ENCODE measurements at regions not wholly inside any gene's neighbourhood (a gene's known extent, or its start where the extent isn't known, plus 50 kb on each side); places are given as distances from the start of the nearest gene placed in this dataset.

DNA sequence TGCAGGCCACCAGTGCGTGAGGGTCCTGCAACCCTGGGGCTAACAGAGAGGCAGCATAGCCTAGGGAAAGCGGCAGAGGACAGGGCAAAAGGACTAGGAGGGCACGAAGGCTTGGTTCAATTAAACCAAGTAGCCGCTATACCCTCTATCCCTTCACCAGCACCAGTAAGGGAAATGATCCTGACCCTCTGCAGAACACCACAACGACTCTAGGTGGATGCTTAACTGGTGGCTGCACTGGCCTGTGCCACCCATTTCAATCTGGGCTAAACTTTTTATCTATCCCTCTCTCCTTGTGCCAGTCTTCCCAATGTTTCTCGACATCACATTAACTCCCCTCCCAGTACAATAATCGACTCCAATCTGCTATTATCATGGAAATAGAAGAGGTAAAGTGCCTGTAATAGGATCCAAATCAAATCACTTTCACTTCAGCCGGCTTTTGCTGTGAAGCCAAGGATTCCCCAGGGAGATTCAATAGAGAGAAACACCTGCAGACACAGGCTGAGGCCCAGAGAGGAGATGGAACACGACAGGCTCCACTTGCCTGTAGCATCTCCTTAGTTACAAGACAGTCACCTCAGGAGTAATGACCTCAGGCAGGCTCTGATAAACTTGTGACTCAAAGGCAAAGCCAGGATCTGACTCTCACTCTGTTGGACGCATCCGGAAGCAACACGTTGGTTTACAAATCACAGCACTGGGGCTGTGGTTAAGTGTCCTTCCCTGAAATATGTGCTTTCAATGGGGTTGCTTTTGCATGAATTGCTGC, 791.6 kb upstream of the ARRDC4 start:
- POLR2A ChIA-PET: no interaction called here
- Mint-ChIP-seq H3K27me3 (ENCODE audit: insufficient read depth, unreplicated experiment) (peaks cover 11% of the 10 kb centered on the region), H3K9me3 (ENCODE audit: unreplicated experiment) (no peaks in the 10 kb centered on the region), H3K27ac (ENCODE audit: unreplicated experiment) (no peak overlapping the region), H3K4me1 (ENCODE audit: low read depth, unreplicated experiment) (peaks cover 8% of the 10 kb centered on the region), H3K4me3 (ENCODE audit: unreplicated experiment) (no peak overlapping the region), H3K36me3 (ENCODE audit: insufficient read depth, unreplicated experiment) (no peaks in the 10 kb centered on the region)
- H3K27me3 ChIP-seq (replicated peaks; ENCODE audit: control insufficient read depth, insufficient read depth, low read length): no peaks in the 10 kb centered on the region
- CTCF ChIA-PET: no interaction called here
- no peak overlapping the region for H3K4me3 ChIP-seq (ENCODE audit: low read depth, low read length)
- DNase-seq: no peak
- intact Hi-C loops (cut with micrococcal nuclease; ENCODE audit: unreplicated experiment): no loop called here
- H3K4me1 ChIP-seq: peaks cover 9% of the 10 kb centered on the region; the same call in 1 of the 2 replicates
- H3K36me3 ChIP-seq (ENCODE audit: control insufficient read depth, insufficient read depth, low read length): no peaks in the 10 kb centered on the region
- H3K9me3 ChIP-seq: no peaks in the 10 kb centered on the region
- TF ChIP-seq CTCF (IDR thresholded peaks at IDR 0.05; ENCODE audit: insufficient read depth in 1 of 2, low read depth in 1 of 2, low read length in 1 of 2, severe bottlenecking in 1 of 2, unreplicated experiment in 1 of 2): no peak
- BruUV-seq (replicated peaks): no TSS peak

GRCh38 chr15:97171556-97171955, 788.9 kb upstream of the ARRDC4 start:
- peaks cover 9% of the 10 kb centered on the region; the same call in 1 of the 2 replicates for H3K4me1 ChIP-seq
- no peak overlapping the region for H3K4me3 Mint-ChIP-seq (ENCODE audit: unreplicated experiment)
- CTCF ChIA-PET: no interaction called here
- POLR2A ChIA-PET: no interaction called here
- no peaks in the 10 kb centered on the region for H3K9me3 Mint-ChIP-seq (ENCODE audit: unreplicated experiment)
- no peaks in the 10 kb centered on the region for H3K36me3 Mint-ChIP-seq (ENCODE audit: insufficient read depth, unreplicated experiment)
- no peak overlapping the region for H3K4me3 ChIP-seq (ENCODE audit: low read depth, low read length)
- no TSS peak for BruUV-seq (replicated peaks)
- peaks cover 5% of the 10 kb centered on the region for H3K27me3 Mint-ChIP-seq (ENCODE audit: insufficient read depth, unreplicated experiment)
- H3K36me3 ChIP-seq (ENCODE audit: control insufficient read depth, insufficient read depth, low read length): no peaks in the 10 kb centered on the region
- H3K27ac Mint-ChIP-seq (ENCODE audit: unreplicated experiment): no peak overlapping the region
- no peak for TF ChIP-seq CTCF (IDR thresholded peaks at IDR 0.05; ENCODE audit: insufficient read depth in 1 of 2, low read depth in 1 of 2, low read length in 1 of 2, severe bottlenecking in 1 of 2, unreplicated experiment in 1 of 2)
- H3K27me3 ChIP-seq (replicated peaks; ENCODE audit: control insufficient read depth, insufficient read depth, low read length): no peaks in the 10 kb centered on the region; the same call in 1 of the 2 replicates
- DNase-seq: no peak
- intact Hi-C loops (cut with micrococcal nuclease; ENCODE audit: unreplicated experiment): no loop called here
- H3K9me3 ChIP-seq: no peaks in the 10 kb centered on the region
- H3K4me1 Mint-ChIP-seq (ENCODE audit: low read depth, unreplicated experiment): peaks cover 8% of the 10 kb centered on the region

DNA sequence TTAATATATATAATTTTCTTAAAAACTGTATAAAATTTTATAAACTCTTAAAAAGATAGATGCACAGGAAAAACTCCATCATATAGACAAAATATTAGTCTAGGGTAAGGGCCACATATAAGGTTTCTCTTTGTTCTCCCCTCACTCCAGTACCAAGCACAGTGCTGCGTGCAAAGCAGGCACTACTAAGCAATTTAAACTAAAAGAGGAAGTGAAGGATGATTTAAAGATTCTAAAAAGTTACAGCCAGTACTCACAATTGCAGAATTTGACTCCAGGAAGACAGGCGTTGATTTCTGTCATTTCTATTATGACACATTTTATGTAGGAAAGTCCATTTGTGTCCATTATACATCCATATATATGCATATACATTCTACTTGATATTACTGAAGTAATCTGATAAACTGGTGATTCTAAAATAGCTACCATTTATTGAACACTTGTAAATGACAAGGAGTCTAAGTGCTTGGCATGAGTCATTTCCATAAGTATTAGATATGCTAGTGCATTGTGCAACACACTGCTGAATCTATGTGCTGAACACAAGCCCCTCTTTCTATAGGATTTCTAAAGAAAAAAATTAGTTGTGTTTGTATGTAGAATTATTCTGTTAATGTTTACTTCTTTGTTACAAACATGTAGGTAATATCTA, 785.5 kb upstream of the ARRDC4 start:
- no peaks in the 10 kb centered on the region for H3K36me3 ChIP-seq (ENCODE audit: control insufficient read depth, insufficient read depth, low read length)
- no peaks in the 10 kb centered on the region for H3K9me3 ChIP-seq

More for the DNA sequence above, 785.5 kb upstream of the ARRDC4 start:
- peaks cover 7% of the 10 kb centered on the region for H3K27me3 Mint-ChIP-seq (ENCODE audit: insufficient read depth, unreplicated experiment)
- H3K36me3 Mint-ChIP-seq (ENCODE audit: insufficient read depth, unreplicated experiment): no peaks in the 10 kb centered on the region
- H3K4me3 ChIP-seq (ENCODE audit: low read depth, low read length): no peak overlapping the region
- H3K4me1 Mint-ChIP-seq (ENCODE audit: low read depth, unreplicated experiment): peaks cover 5% of the 10 kb centered on the region
- H3K4me3 Mint-ChIP-seq (ENCODE audit: unreplicated experiment): no peak overlapping the region
- DNase-seq: no peak
- H3K4me1 ChIP-seq: no peaks in the 10 kb centered on the region; the same call in 1 of the 2 replicates
- BruUV-seq (replicated peaks): no TSS peak
- ChIA-PET POLR2A (no interaction called here), CTCF (no interaction called here)
- H3K27ac Mint-ChIP-seq (ENCODE audit: unreplicated experiment): no peak overlapping the region
- no peak for TF ChIP-seq CTCF (IDR thresholded peaks at IDR 0.05; ENCODE audit: insufficient read depth in 1 of 2, low read depth in 1 of 2, low read length in 1 of 2, severe bottlenecking in 1 of 2, unreplicated experiment in 1 of 2)
- intact Hi-C loops (cut with micrococcal nuclease; ENCODE audit: unreplicated experiment): no loop called here
- H3K9me3 Mint-ChIP-seq (ENCODE audit: unreplicated experiment): no peaks in the 10 kb centered on the region
- H3K27me3 ChIP-seq (replicated peaks; ENCODE audit: control insufficient read depth, insufficient read depth, low read length): no peaks in the 10 kb centered on the region; the same call in 1 of the 2 replicates
